ENCODE measurements at regions not wholly inside any gene's neighbourhood (a gene's known extent, or its start where the extent isn't known, plus 50 kb on each side); places are given as distances from the start of the nearest gene placed in this dataset.

- WGBS, 2 donors (ENCODE audit: low coverage in 1 of 2): 95 to 96% methylated on average over 3 to 5 of the region's 5 CpGs
- intact Hi-C loops (cut with DNase I; ENCODE audit: low total_unique reads) (no loop called here), in situ Hi-C loops (cut with MboI; ENCODE audit: low pct_ligation_motif_present in 1 of 4, low pct_unique_long_range_greater_than_20kb in 1 of 4, low sequenced_read_pairs in 3 of 4) (no loop called here)
- no peaks in the 10 kb centered on the region for H3K36me3 ChIP-seq
- no peaks in the 10 kb centered on the region for H3K9me3 ChIP-seq
- no peaks in the 10 kb centered on the region for H3K27me3 ChIP-seq
- H3K27ac ChIP-seq: peak overlapping the region in 1 of 4 donors; percentile 3
- H3K4me3 ChIP-seq: no peak overlapping the region
- no peak for TF ChIP-seq EP300 (IDR thresholded peaks at IDR 0.05; ENCODE audit: low read depth)
- no peak for TF ChIP-seq CTCF (IDR thresholded peaks at IDR 0.05)
- no peak for TF ChIP-seq POLR2A (IDR thresholded peaks at IDR 0.05)
- no peak for TF ChIP-seq POLR2AphosphoS5 (IDR thresholded peaks at IDR 0.05)
- H3K4me1 ChIP-seq: peaks cover 20 to 57% (median 43%) of the 10 kb centered on the region in 4 donors
- DNase-seq: no peak
Observed at GRCh38 chr2:134142903-134143302, 111.0 kb upstream of the MGAT5 start.

GRCh38 chr2:134143568-134143967, 110.3 kb upstream of the MGAT5 start:
- WGBS, 2 donors (ENCODE audit: low coverage in 1 of 2): 89 to 93% methylated on average over 3 of the region's 3 CpGs
- in situ Hi-C loops (cut with MboI; ENCODE audit: low pct_ligation_motif_present in 1 of 4, low pct_unique_long_range_greater_than_20kb in 1 of 4, low sequenced_read_pairs in 3 of 4): no loop called here
- intact Hi-C loops (cut with DNase I; ENCODE audit: low total_unique reads): no loop called here
- Histone ChIP-seq H3K27ac (no peak overlapping the region), H3K27me3 (no peaks in the 10 kb centered on the region), H3K4me3 (no peak overlapping the region), H3K9me3 (no peaks in the 10 kb centered on the region), H3K4me1 (peaks cover 19 to 50% (median 36%) of the 10 kb centered on the region in 4 donors), H3K36me3 (no peaks in the 10 kb centered on the region)
- DNase-seq: no peak
- TF ChIP-seq EP300 (IDR thresholded peaks at IDR 0.05; ENCODE audit: low read depth) (no peak), POLR2AphosphoS5 (IDR thresholded peaks at IDR 0.05) (no peak), POLR2A (IDR thresholded peaks at IDR 0.05) (no peak), CTCF (IDR thresholded peaks at IDR 0.05) (no peak)

- 98 to 100% methylated on average over 2 to 6 of the region's 6 CpGs for WGBS, 2 donors (ENCODE audit: low coverage in 1 of 2)
- peaks cover 13 to 45% (median 31%) of the 10 kb centered on the region in 4 donors for H3K4me1 ChIP-seq
- no peaks in the 10 kb centered on the region for H3K36me3 ChIP-seq
- H3K27me3 ChIP-seq: no peaks in the 10 kb centered on the region
- in situ Hi-C loops (cut with MboI; ENCODE audit: low pct_ligation_motif_present in 1 of 4, low pct_unique_long_range_greater_than_20kb in 1 of 4, low sequenced_read_pairs in 3 of 4): no loop called here
- no peak for DNase-seq
- TF ChIP-seq CTCF (IDR thresholded peaks at IDR 0.05) (no peak), POLR2A (IDR thresholded peaks at IDR 0.05) (no peak), POLR2AphosphoS5 (IDR thresholded peaks at IDR 0.05) (no peak), EP300 (IDR thresholded peaks at IDR 0.05; ENCODE audit: low read depth) (no peak)
- H3K4me3 ChIP-seq: no peak overlapping the region
- no peak overlapping the region for H3K27ac ChIP-seq
- H3K9me3 ChIP-seq: no peaks in the 10 kb centered on the region
- intact Hi-C loops (cut with DNase I; ENCODE audit: low total_unique reads): no loop called here
Observed at GRCh38 chr2:134144081-134144596, 109.7 kb upstream of the MGAT5 start.

- intact Hi-C loops (cut with DNase I; ENCODE audit: low total_unique reads): no loop called here
- Histone ChIP-seq H3K27ac (no peak overlapping the region), H3K36me3 (no peaks in the 10 kb centered on the region), H3K9me3 (no peaks in the 10 kb centered on the region), H3K4me3 (no peak overlapping the region), H3K27me3 (no peaks in the 10 kb centered on the region), H3K4me1 (peaks cover 10 to 40% (median 26%) of the 10 kb centered on the region in 4 donors)
- WGBS, 2 donors (ENCODE audit: low coverage in 1 of 2): 84 to 86% methylated on average over 4 of the region's 4 CpGs
- in situ Hi-C loops (cut with MboI; ENCODE audit: low pct_ligation_motif_present in 1 of 4, low pct_unique_long_range_greater_than_20kb in 1 of 4, low sequenced_read_pairs in 3 of 4): no loop called here
- TF ChIP-seq POLR2A (IDR thresholded peaks at IDR 0.05) (no peak), EP300 (IDR thresholded peaks at IDR 0.05; ENCODE audit: low read depth) (no peak), CTCF (IDR thresholded peaks at IDR 0.05) (no peak)
- DNase-seq: no peak
Observed at GRCh38 chr2:134144651-134145050, 109.2 kb upstream of the MGAT5 start.
